Erythroblast (primary cell): ENCODE measurements at regions not wholly inside any gene's neighbourhood (a gene's known extent, or its start where the extent isn't known, plus 50 kb on each side); places are given as distances from the start of the nearest gene placed in this dataset.

ENCODE experiments used
- GATA1 ChIP-seq: IDR thresholded peaks from 2 replicates; pipeline ENCODE4 v1.6.1; 2011; ENCODE audit warnings: low read depth, mild to moderate bottlenecking, control low read depth, low read length, moderate library complexity
- POLR2A ChIP-seq: IDR thresholded peaks from 2 replicates; pipeline ENCODE4 v1.6.1; 2011; ENCODE audit warnings: mild to moderate bottlenecking, low read length

GRCh38 chr12:89783359-89784060 is 74.9 kb upstream of the ATP2B1 start:
- TF ChIP-seq GATA1 (no peak), POLR2A (no peak)
